K562 (cell line): ENCODE measurements at regions not wholly inside any gene's neighbourhood (a gene's known extent, or its start where the extent isn't known, plus 50 kb on each side); places are given as distances from the start of the nearest gene placed in this dataset.

ENCODE experiments used
- ATAC-seq: fragments of 200-7000 bp; cut with Tn5 transposase; 3 replicates; pipeline ENCODE4 v1.9.1; 2020; ENCODE audit warnings: moderate library complexity
- BruUV-seq: library from RNA; stranded (reverse); fragments of 400-500 nt; replicated peaks from 2 replicates; lab custom pipeline; 2021; lab: Mats Ljungman, UMichigan
- CTCF ChIA-PET: fragments of 300-600 bp; formaldehyde crosslinking; extraction: SDS; loops from one replicate; lab custom pipeline; 2021; ENCODE audit warnings: low intra/inter-chr PET ratio; lab: Yijun Ruan, JAX
- POLR2A ChIA-PET: fragments of 300-600, 350-650 bp; sonication (Branson Sonifier 250); formaldehyde crosslinking; extraction: SDS; loops from one replicate; lab custom pipeline; 2021; ENCODE audit warnings: antibody characterized with exemption, inconsistent platforms; lab: Yijun Ruan, JAX
- DNase-seq, 4 experiments: peaks; one replicate each; pipeline versions ENCODE4 v3.0.0 to v3.0.0-alpha.2; 2011 to 2018; ENCODE audit warnings: low spot score in 3 of 4, mixed read lengths in 3 of 4; ENCODE audit errors: extremely low read depth in 1 of 4
- FAIRE-seq: peaks from 2 replicates; lab custom pipeline; 2011; peaks lifted over from hg19 to GRCh38; lab: Jason Lieb, UNC
- H2AFZ ChIP-seq: 2 replicates; pipeline ENCODE4 v1.6.0; 2011; ENCODE audit warnings: low read depth, low read length, control low read depth, inconsistent platforms
- H3K27ac ChIP-seq: fragments of 200-600 bp; 3 replicates; pipeline ENCODE4 v1.8.0; 2011; ENCODE audit warnings: low read depth, mild to moderate bottlenecking, control low read depth, inconsistent platforms, low read length, moderate library complexity, mixed read lengths; ENCODE audit errors: extremely low read depth
- H3K27me3 ChIP-seq, 2 experiments: fragments of 300-600 bp in 1 of 2; 2 replicates in 1 of 2; 3 replicates in 1 of 2; pipeline versions ENCODE4 v1.6.0 to v1.8.0; 2011; ENCODE audit warnings: inconsistent platforms in 2 of 2, low read length in 2 of 2, mild to moderate bottlenecking in 1 of 2, mixed read lengths in 1 of 2, moderate library complexity in 1 of 2; ENCODE audit not compliant: control insufficient read depth in 2 of 2, insufficient read depth in 2 of 2
- H3K36me3 ChIP-seq: fragments of 300-600 bp; 3 replicates; pipeline ENCODE4 v1.8.0; 2011; ENCODE audit warnings: mild to moderate bottlenecking, low read length, inconsistent platforms; ENCODE audit not compliant: control insufficient read depth, insufficient read depth
- H3K4me1 ChIP-seq, 2 experiments: fragments of 200-600 bp in 1 of 2; replicated peaks in 1 of 2; 2 replicates in 1 of 2; 3 replicates in 1 of 2; pipeline versions ENCODE4 v1.5.1 to v1.8.0; 2011; ENCODE audit warnings: inconsistent platforms in 2 of 2, low read length in 2 of 2, mild to moderate bottlenecking in 1 of 2, mixed read lengths in 1 of 2, moderate library complexity in 1 of 2; ENCODE audit not compliant: control insufficient read depth in 2 of 2, insufficient read depth in 2 of 2
- H3K4me2 ChIP-seq: 2 replicates; pipeline ENCODE4 v1.6.1; 2011; ENCODE audit warnings: low read length, control low read depth, inconsistent platforms, mixed read lengths; ENCODE audit not compliant: insufficient read depth
- H3K4me3 ChIP-seq: fragments of 200-600 bp; sonication (generic), shearing (Covaris generic); 2 replicates; pipeline ENCODE4 v1.5.1; 2016; ENCODE audit warnings: control low read depth, inconsistent platforms
- H3K79me2 ChIP-seq: fragments of 200-600 bp; 3 replicates; pipeline ENCODE4 v1.8.0; 2011; ENCODE audit warnings: low read length, inconsistent platforms; ENCODE audit not compliant: control insufficient read depth, insufficient read depth
- H3K9ac ChIP-seq, 2 experiments: 2 replicates each; pipeline versions ENCODE4 v1.6.0 to v1.6.1; 2011; ENCODE audit warnings: low read depth in 2 of 2, low read length in 2 of 2, control low read depth in 1 of 2, inconsistent platforms in 1 of 2, mild to moderate bottlenecking in 1 of 2, mixed read lengths in 1 of 2; ENCODE audit not compliant: insufficient read depth in 1 of 2
- H3K9me1 ChIP-seq: one replicate; pipeline ENCODE4 v1.6.0; 2011; ENCODE audit warnings: inconsistent platforms, mild to moderate bottlenecking, low read length, moderate library complexity; ENCODE audit not compliant: control insufficient read depth, insufficient read depth
- H3K9me3 ChIP-seq: replicated peaks from 2 replicates; pipeline ENCODE4 v1.5.1; 2011; ENCODE audit warnings: low read depth, low read length, inconsistent platforms; ENCODE audit not compliant: control insufficient read depth, insufficient read depth
- H4K20me1 ChIP-seq: replicated peaks from 2 replicates; pipeline ENCODE4 v1.6.1; 2011; ENCODE audit warnings: low read length, inconsistent platforms, mixed read lengths; ENCODE audit not compliant: control insufficient read depth, insufficient read depth
- FOXO4 ChIP-seq: fragments of 450-650 bp; formaldehyde crosslinking; IDR thresholded peaks from 2 replicates; pipeline ENCODE4 v1.4.0; 2020; ENCODE audit warnings: mild to moderate bottlenecking, moderate library complexity
- GABPB2 ChIP-seq: fragments of 250-450 bp; sonication (Bioruptor Pico); conservative IDR thresholded peaks from 2 replicates; pipeline ENCODE4 v1.5.1; 2021; ENCODE audit warnings: mild to moderate bottlenecking
- HMG20A ChIP-seq: fragments of 450-650 bp; formaldehyde crosslinking; conservative IDR thresholded peaks from 2 replicates; pipeline ENCODE4 v1.4.0; 2020; ENCODE audit warnings: mild to moderate bottlenecking, mixed read lengths
- KLF16 ChIP-seq: IDR thresholded peaks from 2 replicates; pipeline ENCODE4 v1.6.1; 2016; ENCODE audit warnings: antibody characterized with exemption
- NKRF ChIP-seq: fragments of 450-650 bp; IDR thresholded peaks from 2 replicates; pipeline ENCODE4 v1.6.1; 2016; ENCODE audit warnings: borderline replicate concordance
- PATZ1 ChIP-seq: fragments of 250-450 bp; sonication (Bioruptor Pico); IDR thresholded peaks from 2 replicates; pipeline ENCODE4 v1.5.0; 2020; ENCODE audit warnings: mild to moderate bottlenecking, borderline replicate concordance
- RBM34 ChIP-seq: fragments of 200-400 bp; formaldehyde crosslinking; IDR thresholded peaks from 2 replicates; pipeline ENCODE4 v1.6.1; 2018; ENCODE audit warnings: low read length, borderline replicate concordance; ENCODE audit not compliant: insufficient read depth
- SLC30A9 ChIP-seq: fragments of 250-450 bp; sonication (Bioruptor Pico); IDR thresholded peaks from 2 replicates; pipeline ENCODE4 v1.8.0; 2022; ENCODE audit warnings: mild to moderate bottlenecking, moderate library complexity
- SMAD1 ChIP-seq: fragments of 150-350 bp; IDR thresholded peaks from 2 replicates; pipeline ENCODE4 v1.6.1; 2014; ENCODE audit warnings: low read length, low read depth; ENCODE audit not compliant: partially characterized antibody
- TBP ChIP-seq: optimal IDR thresholded peaks from 2 replicates; pipeline ENCODE3; 2011; ENCODE audit warnings: low read depth, low read length, improper control_type of control experiment
- USF1 ChIP-seq: sonication (generic); formaldehyde crosslinking; IDR thresholded peaks from 2 replicates; pipeline ENCODE4 v1.9.0; 2022; ENCODE audit warnings: mild to moderate bottlenecking, missing genetic modification reagents
- ZBTB43 ChIP-seq: sonication (generic); formaldehyde crosslinking; IDR thresholded peaks from 2 replicates; pipeline ENCODE4 v1.8.0; 2023; ENCODE audit warnings: mild to moderate bottlenecking, missing genetic modification reagents
- ZNF184 ChIP-seq: sonication (generic); formaldehyde crosslinking; IDR thresholded peaks from 2 replicates; pipeline ENCODE4 v1.5.0; 2020; ENCODE audit warnings: missing genetic modification reagents
- ZNF57 ChIP-seq: fragments of 450-650 bp; formaldehyde crosslinking; IDR thresholded peaks from 2 replicates; pipeline ENCODE4 v1.4.0; 2020; ENCODE audit warnings: mild to moderate bottlenecking, moderate library complexity
- WGBS: fragments of 100-300 bp; shearing (Covaris generic); methylation state at CpG from one replicate; pipeline ENCODE4 v1.1.6; 2016; ENCODE audit warnings: low coverage, mixed read lengths; ENCODE audit not compliant: insufficient coverage; ENCODE audit errors: missing lambda C conversion rate; 5-methylcytosine and 5-hydroxymethylcytosine counted together
- in situ Hi-C: fragments of 300-500 bp; cut with MboI; formaldehyde crosslinking; loops from 4 replicates; pipeline ENCODE4 v1.15.0; 2018; ENCODE audit warnings: inconsistent platforms, mixed read lengths
- intact Hi-C: fragments of 100-400 bp; cut with micrococcal nuclease; formaldehyde crosslinking; loops from 2 replicates; pipeline ENCODE4 v1.14.2; 2022

GRCh38 chr6:22657352-22657980 is 88.1 kb downstream of the HDGFL1 start (continued):
- TF ChIP-seq HMG20A (CRISPR knock-in tag) (no peak), SLC30A9 (CRISPR knock-in tag) (no peak), ZBTB43 (CRISPR knock-in tag) (no peak), RBM34 (no peak), ZNF57 (CRISPR knock-in tag) (no peak), KLF16 (no peak), FOXO4 (CRISPR knock-in tag) (no peak), GABPB2 (CRISPR knock-in tag) (no peak)
- TF ChIP-seq, all 486 proteins: peak for 0

- POLR2A ChIA-PET: no interaction called here
- CTCF ChIA-PET: no interaction called here
- FAIRE-seq (no peak), DNase-seq (no peak), ATAC-seq (no peak)
- no peaks in the 10 kb centered on the region for H4K20me1 ChIP-seq
- H3K27me3 ChIP-seq: no peaks in the 10 kb centered on the region
- H3K4me1 ChIP-seq: no peaks in the 10 kb centered on the region
- H3K9ac ChIP-seq: no peak overlapping the region
- in situ Hi-C loops (no loop called here), intact Hi-C loops (no loop called here)
- H3K36me3 ChIP-seq: no peaks in the 10 kb centered on the region
- no peak overlapping the region for H3K4me2 ChIP-seq
- no peaks in the 10 kb centered on the region for H3K9me1 ChIP-seq
- BruUV-seq: no TSS peak
- H2AFZ ChIP-seq: no peak overlapping the region
- H3K4me3 ChIP-seq: no peak overlapping the region
- no peaks in the 10 kb centered on the region for H3K79me2 ChIP-seq
- 6% methylated on average over 2 of the region's 2 CpGs for WGBS
- H3K27ac ChIP-seq: no peak overlapping the region
- H3K9me3 ChIP-seq: no peaks in the 10 kb centered on the region
- TF ChIP-seq ZNF184 (CRISPR knock-in tag) (no peak), USF1 (CRISPR knock-in tag) (no peak), NKRF (no peak), SMAD1 (no peak), TBP (no peak), PATZ1 (no peak)
Measured at GRCh38 chr6:22658183-22658582, 88.8 kb downstream of the HDGFL1 start.
